WERI-Rb-1 (cell line): ENCODE measurements at regions not wholly inside any gene's neighbourhood (a gene's known extent, or its start where the extent isn't known, plus 50 kb on each side); places are given as distances from the start of the nearest gene placed in this dataset.

Experiments used
- DNase-seq: peaks from one replicate; pipeline ENCODE4 v3.0.0-alpha.2; 2020
- H3K27ac ChIP-seq: fragments of 250-450 bp; sonication (Bioruptor Pico); 2 replicates; pipeline ENCODE4 v1.5.1; 2020; ENCODE audit warnings: mild to moderate bottlenecking, moderate library complexity
- H3K27me3 ChIP-seq: fragments of 250-450 bp; sonication (Bioruptor Pico); 2 replicates; pipeline ENCODE4 v1.5.1; 2021; ENCODE audit warnings: mild to moderate bottlenecking, low read depth, moderate library complexity; ENCODE audit not compliant: insufficient read depth, severe bottlenecking
- H3K36me3 ChIP-seq: fragments of 250-450 bp; sonication (Bioruptor Pico); 2 replicates; pipeline ENCODE4 v1.5.1; 2020; ENCODE audit warnings: mild to moderate bottlenecking, moderate library complexity
- H3K4me3 ChIP-seq: 2 replicates; pipeline ENCODE4 v1.5.1; 2011; ENCODE audit warnings: low read depth, mild to moderate bottlenecking, control low read depth, low read length
- H3K9me3 ChIP-seq: fragments of 250-450 bp; sonication (Bioruptor Pico); 2 replicates; pipeline ENCODE4 v1.5.1; 2021; ENCODE audit warnings: mild to moderate bottlenecking, moderate library complexity; ENCODE audit not compliant: severe bottlenecking
- CTCF ChIP-seq: IDR thresholded peaks from 2 replicates; pipeline ENCODE4 v1.5.1; 2011; ENCODE audit warnings: low read depth, mild to moderate bottlenecking, control low read depth, inconsistent platforms, low read length

DNA sequence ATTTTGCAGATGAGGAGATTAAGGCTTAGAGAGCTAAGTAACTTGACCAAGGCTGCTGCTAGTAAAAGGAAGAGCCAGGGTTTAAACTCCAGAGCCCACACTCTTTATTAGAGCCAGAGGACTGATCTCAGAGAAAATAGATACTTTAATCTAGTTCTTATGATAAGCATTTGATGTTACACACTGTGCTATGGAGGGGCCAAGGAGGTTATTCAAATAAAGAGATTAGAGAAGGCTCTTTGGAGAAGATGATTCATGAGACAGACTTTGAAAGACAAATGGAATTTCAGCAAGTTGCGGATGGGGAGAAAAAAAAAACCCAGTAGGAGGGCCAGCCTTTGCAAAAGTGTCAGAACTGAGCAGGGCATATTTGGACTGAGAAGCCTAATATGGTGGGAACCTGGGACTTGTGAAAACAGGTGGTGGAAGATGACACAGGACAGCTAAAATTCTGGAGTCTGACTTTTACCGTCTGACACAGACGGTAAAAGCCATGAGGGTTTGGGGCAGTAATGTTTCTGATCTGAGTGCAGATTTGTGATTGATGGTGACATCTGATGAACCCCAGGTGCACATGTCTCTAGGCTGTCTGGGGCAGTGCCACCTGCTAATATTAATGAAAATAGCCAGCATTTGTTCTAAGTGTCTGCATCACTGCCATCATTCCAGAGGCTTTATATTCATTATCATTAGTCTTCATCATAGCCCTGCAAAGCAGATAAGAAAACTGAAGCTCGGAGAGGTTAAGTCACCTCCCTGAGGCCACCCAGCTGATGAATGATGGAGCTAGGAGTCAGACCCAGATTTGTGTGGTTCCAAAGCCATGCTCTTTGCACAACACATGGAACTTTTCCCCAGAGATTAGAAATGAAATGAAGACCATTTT is 65.3 kb upstream of the CXCL14 start:
- no peaks in the 10 kb centered on the region for H3K36me3 ChIP-seq
- H3K27me3 ChIP-seq: peaks cover 61% of the 10 kb centered on the region
- DNase-seq: peak; percentile 45
- H3K4me3 ChIP-seq: no peak overlapping the region
- TF ChIP-seq CTCF: no peak
- no peak overlapping the region for H3K27ac ChIP-seq
- no peaks in the 10 kb centered on the region for H3K9me3 ChIP-seq

DNA sequence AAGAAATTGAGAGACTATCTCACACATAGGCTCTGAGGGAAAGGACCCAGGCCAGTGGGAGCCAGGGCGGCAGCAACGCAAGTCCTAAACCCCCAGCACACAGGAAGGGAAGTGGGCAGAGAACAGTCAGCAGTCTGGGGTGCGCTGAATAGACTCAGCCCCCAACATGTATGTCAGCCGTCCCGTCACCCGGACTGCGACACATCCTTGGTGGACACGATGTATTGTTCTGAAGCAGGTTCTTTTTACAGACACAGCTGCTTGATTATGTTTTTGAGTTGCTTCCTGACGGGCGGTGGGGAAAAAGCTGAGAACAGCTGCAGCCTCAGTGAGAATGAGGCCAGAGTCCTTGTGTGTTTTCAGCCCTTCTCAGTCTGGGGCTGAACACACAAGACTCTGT is 64.1 kb upstream of the CXCL14 start:
- Histone ChIP-seq H3K27ac (no peak overlapping the region), H3K9me3 (no peaks in the 10 kb centered on the region), H3K4me3 (no peak overlapping the region), H3K36me3 (no peaks in the 10 kb centered on the region), H3K27me3 (peaks cover 65% of the 10 kb centered on the region)
- TF ChIP-seq CTCF: no peak
- DNase-seq: no peak

DNA sequence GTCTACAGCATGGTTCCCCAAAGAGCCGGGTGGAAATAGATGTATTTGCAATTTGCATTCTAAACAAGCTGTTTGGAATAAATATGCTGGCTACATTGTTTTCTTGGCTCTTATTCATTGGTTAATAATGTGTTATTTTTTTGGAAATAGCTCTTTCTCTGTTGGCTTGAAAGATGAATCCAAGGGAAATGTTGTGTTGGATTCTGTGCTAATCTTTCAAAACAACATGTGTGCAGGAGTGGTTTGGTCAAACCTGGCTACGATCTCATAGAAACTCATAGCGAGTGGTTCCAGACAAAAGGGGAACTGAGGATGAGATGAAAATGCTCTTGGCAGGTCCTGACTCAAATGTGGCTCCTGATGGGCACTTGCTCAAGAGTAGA is 63.7 kb upstream of the CXCL14 start:
- DNase-seq: no peak
- no peak for TF ChIP-seq CTCF
- Histone ChIP-seq H3K4me3 (no peak overlapping the region), H3K27me3 (peaks cover 69% of the 10 kb centered on the region), H3K9me3 (no peaks in the 10 kb centered on the region), H3K36me3 (no peaks in the 10 kb centered on the region), H3K27ac (no peak overlapping the region)

- H3K9me3 ChIP-seq: no peaks in the 10 kb centered on the region
- no peak overlapping the region for H3K27ac ChIP-seq
- TF ChIP-seq CTCF: no peak
- peaks cover 72% of the 10 kb centered on the region for H3K27me3 ChIP-seq
- H3K4me3 ChIP-seq: no peak overlapping the region
- no peak for DNase-seq
- no peaks in the 10 kb centered on the region for H3K36me3 ChIP-seq
Observed at GRCh38 chr5:135641734-135642487, 63.1 kb upstream of the CXCL14 start.

DNA sequence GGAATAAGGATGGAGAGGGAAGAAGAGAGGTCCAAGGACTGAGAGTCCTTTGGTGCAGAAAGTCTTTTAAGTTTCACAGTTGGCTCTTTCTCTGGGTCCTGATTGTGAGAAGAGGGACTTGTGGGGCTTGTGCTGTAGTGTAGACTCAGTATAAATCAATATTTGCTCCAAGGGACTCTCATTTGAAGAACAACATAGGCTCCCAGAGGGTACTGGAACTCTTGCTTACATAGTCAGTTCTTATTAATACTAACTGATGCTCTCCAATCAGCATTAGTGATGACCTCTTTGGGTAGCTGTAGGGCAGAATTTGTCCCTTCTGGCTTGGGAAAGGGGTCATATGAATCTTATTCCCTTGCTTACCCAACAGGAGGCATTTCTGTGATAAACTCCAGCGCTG is 62.5 kb upstream of the CXCL14 start:
- H3K27me3 ChIP-seq: peaks cover 69% of the 10 kb centered on the region

More for the DNA sequence above, 62.5 kb upstream of the CXCL14 start:
- Histone ChIP-seq H3K9me3 (no peaks in the 10 kb centered on the region), H3K4me3 (no peak overlapping the region), H3K36me3 (no peaks in the 10 kb centered on the region), H3K27ac (no peak overlapping the region)
- no peak for TF ChIP-seq CTCF
- DNase-seq: no peak
